GM23338 (cell line): ENCODE measurements at regions not wholly inside any gene's neighbourhood (a gene's known extent, or its start where the extent isn't known, plus 50 kb on each side); places are given as distances from the start of the nearest gene placed in this dataset.
A peak's percentile ranks its signal among the peaks of the same experiment; 100 is the strongest.

Source experiments
- ATAC-seq: fragments of 200-7000 bp; cut with Tn5 transposase; 3 replicates; pipeline ENCODE4 v1.9.1; 2020
- DNase-seq: peaks from one replicate; pipeline ENCODE4 v3.0.0-alpha.2; 2015; ENCODE audit warnings: low spot score
- H2AFZ ChIP-seq: fragments of 200-600 bp; sonication (generic); 2 replicates; pipeline ENCODE4 v1.8.0; 2016; ENCODE audit warnings: antibody characterized with exemption, mild to moderate bottlenecking, moderate library complexity
- H3F3A ChIP-seq: fragments of 200-600 bp; sonication (generic); replicated peaks from 2 replicates; pipeline ENCODE4 v1.8.0; 2017; ENCODE audit warnings: antibody characterized with exemption, mixed run types, low read depth
- H3K27ac ChIP-seq: fragments of 200-600 bp; sonication (generic); 2 replicates; pipeline ENCODE4 v1.6.1; 2016; ENCODE audit warnings: low read depth
- H3K27me3 ChIP-seq: fragments of 200-600 bp; sonication (generic); 2 replicates; pipeline ENCODE4 v1.8.0; 2016; ENCODE audit warnings: mild to moderate bottlenecking, mixed run types, moderate library complexity; ENCODE audit not compliant: insufficient read depth
- H3K36me3 ChIP-seq: fragments of 200-600 bp; sonication (generic); 2 replicates; pipeline ENCODE4 v1.8.0; 2016; ENCODE audit warnings: mild to moderate bottlenecking; ENCODE audit not compliant: insufficient read depth
- H3K4me1 ChIP-seq: fragments of 200-600 bp; sonication (generic); 2 replicates; pipeline ENCODE4 v1.8.0; 2016; ENCODE audit warnings: mild to moderate bottlenecking, moderate library complexity; ENCODE audit not compliant: insufficient read depth
- H3K4me2 ChIP-seq: fragments of 200-600 bp; sonication (generic); 2 replicates; pipeline ENCODE4 v1.7.1; 2017; ENCODE audit warnings: mixed run types
- H3K4me3 ChIP-seq: fragments of 200-600 bp; sonication (generic); 2 replicates; pipeline ENCODE4 v1.6.1; 2016; ENCODE audit warnings: mixed run types
- H3K79me2 ChIP-seq: fragments of 200-600 bp; sonication (generic); replicated peaks from 2 replicates; pipeline ENCODE4 v1.8.0; 2017; ENCODE audit warnings: mild to moderate bottlenecking; ENCODE audit not compliant: insufficient read depth
- H3K9me2 ChIP-seq: fragments of 200-600 bp; sonication (generic); 2 replicates; pipeline ENCODE4 v1.8.0; 2017; ENCODE audit not compliant: insufficient read depth
- H4K20me1 ChIP-seq: fragments of 200-600 bp; sonication (generic); replicated peaks from 2 replicates; pipeline ENCODE4 v1.8.0; 2017; ENCODE audit warnings: mild to moderate bottlenecking; ENCODE audit not compliant: insufficient read depth
- H3K27ac Mint-ChIP-seq: 2 replicates; pipeline ENCODE4 v1.8.0; 2020; ENCODE audit warnings: inconsistent platforms, mild to moderate bottlenecking, moderate library complexity, mixed read lengths
- H3K27me3 Mint-ChIP-seq: 3 replicates; pipeline ENCODE4 v1.8.0; 2022; ENCODE audit warnings: low read depth, mild to moderate bottlenecking, moderate library complexity, mixed read lengths, inconsistent platforms; ENCODE audit not compliant: insufficient read depth, poor library complexity
- H3K36me3 Mint-ChIP-seq: 3 replicates; pipeline ENCODE4 v1.8.0; 2021; ENCODE audit warnings: low read depth, mild to moderate bottlenecking, inconsistent platforms, moderate library complexity, mixed read lengths
- H3K4me1 Mint-ChIP-seq: 3 replicates; pipeline ENCODE4 v1.8.0; 2020; ENCODE audit warnings: mild to moderate bottlenecking, inconsistent platforms, mixed read lengths
- H3K4me3 Mint-ChIP-seq: 3 replicates; pipeline ENCODE4 v1.8.0; 2021; ENCODE audit warnings: moderate library complexity, mild to moderate bottlenecking, inconsistent platforms, mixed read lengths
- H3K9me3 Mint-ChIP-seq: 3 replicates; pipeline ENCODE4 v1.8.0; 2020; ENCODE audit warnings: moderate library complexity, mild to moderate bottlenecking, inconsistent platforms, mixed read lengths
- ETS1 ChIP-seq: IDR thresholded peaks from 2 replicates; pipeline ENCODE4 v1.6.1; 2016; ENCODE audit warnings: antibody characterized with exemption
- EZH2phosphoT487 ChIP-seq: fragments of 200-600 bp; sonication (generic); IDR thresholded peaks from one replicate; pipeline ENCODE4 v1.8.1; 2018; ENCODE audit warnings: antibody characterized with exemption; ENCODE audit not compliant: unreplicated experiment
- JUNB ChIP-seq: IDR thresholded peaks from one replicate; pipeline ENCODE4 v1.6.1; 2016; ENCODE audit warnings: antibody characterized with exemption; ENCODE audit not compliant: unreplicated experiment
- NANOG ChIP-seq: IDR thresholded peaks from 2 replicates; pipeline ENCODE4 v1.6.1; 2016; ENCODE audit warnings: antibody characterized with exemption, borderline replicate concordance
- POLR2AphosphoS5 ChIP-seq: IDR thresholded peaks from 2 replicates; pipeline ENCODE4 v1.6.1; 2016; ENCODE audit warnings: antibody characterized with exemption, low read depth
- STAT1 ChIP-seq: IDR thresholded peaks from one replicate; pipeline ENCODE4 v1.6.1; 2016; ENCODE audit warnings: antibody characterized with exemption; ENCODE audit not compliant: unreplicated experiment
- ZNF331 ChIP-seq: fragments of 250-450 bp; sonication (Bioruptor Pico); IDR thresholded peaks from 2 replicates; pipeline ENCODE4 v1.5.0; 2020; ENCODE audit warnings: low read depth, mild to moderate bottlenecking, moderate library complexity
- ZNF462 ChIP-seq: fragments of 250-450 bp; sonication (Bioruptor Pico); IDR thresholded peaks from 2 replicates; pipeline ENCODE4 v1.5.0; 2020; ENCODE audit warnings: mild to moderate bottlenecking, moderate library complexity
- TF ChIP-seq, protein P1 (sequence below): IDR thresholded peaks from one replicate; pipeline ENCODE4 v1.6.1; 2018; ENCODE audit warnings: antibody characterized with exemption; ENCODE audit not compliant: unreplicated experiment

GRCh38 chr2:143833015-143833660, 686.8 kb downstream of the ZEB2 start:
- Histone ChIP-seq H3F3A (no peaks in the 10 kb centered on the region), H3K79me2 (no peaks in the 10 kb centered on the region), H3K27me3 (no peaks in the 10 kb centered on the region), H3K4me3 (no peak overlapping the region), H3K9me2 (peaks cover 12% of the 10 kb centered on the region; the same call in 1 of the 2 replicates), H3K4me1 (peaks cover 17% of the 10 kb centered on the region), H2AFZ (no peak overlapping the region; the same call in 1 of the 2 replicates), H3K4me2 (peak overlapping the region; percentile 58), H4K20me1 (no peaks in the 10 kb centered on the region), H3K27ac (no peak overlapping the region), H3K36me3 (no peaks in the 10 kb centered on the region)
- Mint-ChIP-seq H3K27me3 (no peaks in the 10 kb centered on the region), H3K4me3 (no peak overlapping the region), H3K27ac (no peak overlapping the region; the same call in 1 of the 2 replicates), H3K4me1 (peaks cover 7% of the 10 kb centered on the region), H3K36me3 (no peaks in the 10 kb centered on the region), H3K9me3 (no peaks in the 10 kb centered on the region)
- DNase-seq = peak; percentile 24
- TF ChIP-seq ETS1 (no peak), NANOG (no peak), JUNB (no peak), ZNF331 (CRISPR knock-in tag) (no peak), EZH2phosphoT487 (no peak), ZNF462 (CRISPR knock-in tag) (no peak), POLR2AphosphoS5 (no peak), STAT1 (no peak)
- TF ChIP-seq, protein P1, sequence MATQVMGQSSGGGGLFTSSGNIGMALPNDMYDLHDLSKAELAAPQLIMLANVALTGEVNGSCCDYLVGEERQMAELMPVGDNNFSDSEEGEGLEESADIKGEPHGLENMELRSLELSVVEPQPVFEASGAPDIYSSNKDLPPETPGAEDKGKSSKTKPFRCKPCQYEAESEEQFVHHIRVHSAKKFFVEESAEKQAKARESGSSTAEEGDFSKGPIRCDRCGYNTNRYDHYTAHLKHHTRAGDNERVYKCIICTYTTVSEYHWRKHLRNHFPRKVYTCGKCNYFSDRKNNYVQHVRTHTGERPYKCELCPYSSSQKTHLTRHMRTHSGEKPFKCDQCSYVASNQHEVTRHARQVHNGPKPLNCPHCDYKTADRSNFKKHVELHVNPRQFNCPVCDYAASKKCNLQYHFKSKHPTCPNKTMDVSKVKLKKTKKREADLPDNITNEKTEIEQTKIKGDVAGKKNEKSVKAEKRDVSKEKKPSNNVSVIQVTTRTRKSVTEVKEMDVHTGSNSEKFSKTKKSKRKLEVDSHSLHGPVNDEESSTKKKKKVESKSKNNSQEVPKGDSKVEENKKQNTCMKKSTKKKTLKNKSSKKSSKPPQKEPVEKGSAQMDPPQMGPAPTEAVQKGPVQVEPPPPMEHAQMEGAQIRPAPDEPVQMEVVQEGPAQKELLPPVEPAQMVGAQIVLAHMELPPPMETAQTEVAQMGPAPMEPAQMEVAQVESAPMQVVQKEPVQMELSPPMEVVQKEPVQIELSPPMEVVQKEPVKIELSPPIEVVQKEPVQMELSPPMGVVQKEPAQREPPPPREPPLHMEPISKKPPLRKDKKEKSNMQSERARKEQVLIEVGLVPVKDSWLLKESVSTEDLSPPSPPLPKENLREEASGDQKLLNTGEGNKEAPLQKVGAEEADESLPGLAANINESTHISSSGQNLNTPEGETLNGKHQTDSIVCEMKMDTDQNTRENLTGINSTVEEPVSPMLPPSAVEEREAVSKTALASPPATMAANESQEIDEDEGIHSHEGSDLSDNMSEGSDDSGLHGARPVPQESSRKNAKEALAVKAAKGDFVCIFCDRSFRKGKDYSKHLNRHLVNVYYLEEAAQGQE = no peak
- peak; percentile 57; the same call in 2 of the 3 replicates for ATAC-seq
